Panc1 (cell line): ENCODE measurements at regions not wholly inside any gene's neighbourhood (a gene's known extent, or its start where the extent isn't known, plus 50 kb on each side); places are given as distances from the start of the nearest gene placed in this dataset.

Experiments used
- ATAC-seq: fragments of 200-7000 bp; cut with Tn5 transposase; 2 replicates; pipeline ENCODE4 v1.9.1; 2020; ENCODE audit warnings: mild to moderate bottlenecking, moderate library complexity
- BruUV-seq: library from RNA; stranded (reverse); fragments of 400-500 nt; replicated peaks from 2 replicates; lab custom pipeline; 2021; lab: Mats Ljungman, UMichigan
- CTCF ChIA-PET: fragments of 300-600 bp; sonication (Branson Sonifier 250); formaldehyde crosslinking; loops from one replicate; lab custom pipeline; 2022; ENCODE audit warnings: antibody characterized with exemption; lab: Charles Lee
- POLR2A ChIA-PET: fragments of 300-600 bp; sonication (Branson Sonifier 250); formaldehyde crosslinking; loops from one replicate; lab custom pipeline; 2022; ENCODE audit warnings: antibody characterized with exemption; lab: Charles Lee
- DNase-seq: peaks from one replicate; pipeline ENCODE4 v3.0.0-alpha.2; 2010; ENCODE audit warnings: low read depth, low spot score
- H3K27ac ChIP-seq: 2 replicates; pipeline ENCODE4 v1.5.1; 2011; ENCODE audit warnings: mild to moderate bottlenecking, low read length, inconsistent platforms
- H3K27me3 ChIP-seq: fragments of 200-500 bp; sonication (Bioruptor generic); 2 replicates; pipeline ENCODE4 v1.6.0; 2014; ENCODE audit warnings: low read length, inconsistent platforms; ENCODE audit not compliant: control insufficient read depth, insufficient read depth
- H3K36me3 ChIP-seq: fragments of 200-500 bp; sonication (Bioruptor generic); 2 replicates; pipeline ENCODE4 v1.5.1; 2014; ENCODE audit warnings: inconsistent platforms, mild to moderate bottlenecking, low read length, moderate library complexity; ENCODE audit not compliant: control insufficient read depth, insufficient read depth
- H3K4me1 ChIP-seq: 2 replicates; pipeline ENCODE4 v1.5.1; 2011; ENCODE audit warnings: inconsistent platforms, mild to moderate bottlenecking, low read length, moderate library complexity; ENCODE audit not compliant: control insufficient read depth, insufficient read depth
- H3K4me3 ChIP-seq, 2 experiments: 2 replicates each; pipeline ENCODE4 v1.5.1; 2011 to 2012; ENCODE audit warnings: low read depth in 2 of 2, low read length in 2 of 2, mild to moderate bottlenecking in 2 of 2, inconsistent platforms in 1 of 2, moderate library complexity in 1 of 2
- H3K9me3 ChIP-seq: fragments of 200-500 bp; sonication (Bioruptor generic); 2 replicates; pipeline ENCODE4 v1.5.1; 2014; ENCODE audit warnings: low read depth, mild to moderate bottlenecking, inconsistent platforms, low read length, moderate library complexity; ENCODE audit not compliant: control insufficient read depth, insufficient read depth
- CTCF ChIP-seq: fragments of 450-650 bp; IDR thresholded peaks from 2 replicates; pipeline ENCODE4 v1.5.1; 2017; ENCODE audit warnings: mild to moderate bottlenecking
- POLR2AphosphoS5 ChIP-seq: IDR thresholded peaks from 2 replicates; pipeline ENCODE4 v1.6.1; 2012; ENCODE audit warnings: mild to moderate bottlenecking, low read depth, low read length, moderate library complexity
- REST ChIP-seq, 2 experiments: IDR thresholded peaks; 2 replicates each; pipeline ENCODE4 v1.6.1; 2011 to 2012; ENCODE audit warnings: low read depth in 2 of 2, control low read depth in 1 of 2, low read length in 1 of 2, mild to moderate bottlenecking in 1 of 2, moderate library complexity in 1 of 2; ENCODE audit not compliant: insufficient read depth in 1 of 2
- SIN3A ChIP-seq: IDR thresholded peaks from 2 replicates; pipeline ENCODE4 v1.6.1; 2012; ENCODE audit warnings: low read depth, mild to moderate bottlenecking, low read length, moderate library complexity, borderline replicate concordance; ENCODE audit not compliant: insufficient read depth
- TCF7L2 ChIP-seq: IDR thresholded peaks from 2 replicates; pipeline ENCODE4 v1.6.1; 2011; ENCODE audit warnings: mild to moderate bottlenecking, low read depth, low read length, inconsistent platforms
- in situ Hi-C: cut with HindIII; loops from 2 replicates; pipeline ENCODE4 v1.10.0; 2016; ENCODE audit warnings: low sequenced_read_pairs, low pct_unique_long_range_greater_than_20kb
- intact Hi-C: fragments of 100-400 bp; cut with micrococcal nuclease; formaldehyde crosslinking; loops from one replicate; pipeline ENCODE4 v1.10.0; 2022; ENCODE audit not compliant: unreplicated experiment

- Histone ChIP-seq H3K4me1 (0 out of 2 replicates have a peak, but pooled peaks cover 3% of the 10 kb centered on the region), H3K27ac (no peak overlapping the region), H3K9me3 (no peaks in the 10 kb centered on the region), H3K4me3 (no peak overlapping the region), H3K36me3 (no peaks in the 10 kb centered on the region), H3K27me3 (no peaks in the 10 kb centered on the region)
- CTCF ChIA-PET, result no interaction called here
- 0 out of 2 replicates have a peak, but pooled peaks have one; percentile 28 for ATAC-seq
- no peak for TF ChIP-seq REST (IDR thresholded peaks at IDR 0.05; ENCODE audit: insufficient read depth in 1 of 2, low read depth in 2 of 2, low read length in 1 of 2)
- TF ChIP-seq CTCF, result no peak
- TF ChIP-seq TCF7L2, result no peak
- no peak for TF ChIP-seq POLR2AphosphoS5
- no peak for TF ChIP-seq SIN3A
- intact Hi-C loops, result no loop called here
- POLR2A ChIA-PET, result no interaction called here
- DNase-seq, result no peak
- BruUV-seq, result no TSS peak
- in situ Hi-C loops, result no loop called here
These were observed 76.7 kb upstream of the CASZ1 start for GRCh38 chr1:10873189-10873588.

GRCh38 chr1:10874351-10874750 lies 77.9 kb upstream of the CASZ1 start:
- H3K27ac ChIP-seq, result no peak overlapping the region
- no peaks in the 10 kb centered on the region for H3K4me1 ChIP-seq
- no TSS peak for BruUV-seq
- H3K27me3 ChIP-seq, result no peaks in the 10 kb centered on the region
- ChIA-PET POLR2A (interaction anchor here (0.6 kb wide), 1 partner anchor 387 kb away, joined by 5 read pairs; no protein-coding TSS in a partner anchor), CTCF (no interaction called here)
- in situ Hi-C loops, result no loop called here
- TF ChIP-seq TCF7L2, result no peak
- TF ChIP-seq SIN3A, result no peak
- no peak for TF ChIP-seq POLR2AphosphoS5
- no peak for TF ChIP-seq REST (IDR thresholded peaks at IDR 0.05; ENCODE audit: insufficient read depth in 1 of 2, low read depth in 2 of 2, low read length in 1 of 2)
- TF ChIP-seq CTCF, result no peak
- intact Hi-C loops, result no loop called here
- H3K36me3 ChIP-seq, result no peaks in the 10 kb centered on the region
- DNase-seq (no peak), ATAC-seq (no peak; the same call in 1 of the 2 replicates)
- no peak overlapping the region for H3K4me3 ChIP-seq
- H3K9me3 ChIP-seq, result no peaks in the 10 kb centered on the region
